ENCODE measurements at regions not wholly inside any gene's neighbourhood (a gene's known extent, or its start where the extent isn't known, plus 50 kb on each side); places are given as distances from the start of the nearest gene placed in this dataset.

DNA sequence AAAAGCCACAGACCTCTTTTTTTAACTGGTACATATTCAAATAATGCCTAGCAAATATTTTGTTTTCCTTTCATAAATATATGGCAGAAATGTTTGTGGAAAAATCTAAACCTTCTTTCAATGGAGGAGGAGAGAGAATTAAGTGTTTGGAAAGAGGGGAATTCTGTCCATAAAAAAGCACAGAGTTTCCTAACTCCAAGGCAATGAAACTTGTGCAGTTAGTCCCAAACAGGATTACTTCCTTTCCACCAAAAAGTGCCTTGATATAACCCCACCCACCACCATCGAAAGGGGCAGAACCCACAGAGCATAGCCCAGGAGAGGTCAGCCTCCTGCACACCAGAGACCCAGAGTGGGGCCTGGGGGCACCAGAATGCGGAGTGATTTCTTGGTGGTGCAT lies 106.3 kb downstream of the OGFRL1 start:
- DNase-seq = no peak
- H3K36me3 ChIP-seq = peaks cover 0 to 11% (median 0%) of the 10 kb centered on the region in 4 donors
- H3K4me1 ChIP-seq = peaks cover 0 to 43% (median 36%) of the 10 kb centered on the region in 4 donors
- intact Hi-C loops (cut with DNase I) = no loop called here
- 65 to 69% methylated on average over 2 of the region's 2 CpGs for WGBS, 2 donors
- H3K27me3 ChIP-seq = no peaks in the 10 kb centered on the region
- no peak overlapping the region for H3K4me3 ChIP-seq
- H3K27ac ChIP-seq = peak overlapping the region; percentile 23 to 62 (median 52)
- no peaks in the 10 kb centered on the region for H3K9me3 ChIP-seq
- no peak for TF ChIP-seq POLR2AphosphoS5 (IDR thresholded peaks at IDR 0.05)
- TF ChIP-seq POLR2A (IDR thresholded peaks at IDR 0.05) = no peak
- no peak for TF ChIP-seq EP300 (IDR thresholded peaks at IDR 0.05)
- TF ChIP-seq CTCF (IDR thresholded peaks at IDR 0.05) = no peak

DNA sequence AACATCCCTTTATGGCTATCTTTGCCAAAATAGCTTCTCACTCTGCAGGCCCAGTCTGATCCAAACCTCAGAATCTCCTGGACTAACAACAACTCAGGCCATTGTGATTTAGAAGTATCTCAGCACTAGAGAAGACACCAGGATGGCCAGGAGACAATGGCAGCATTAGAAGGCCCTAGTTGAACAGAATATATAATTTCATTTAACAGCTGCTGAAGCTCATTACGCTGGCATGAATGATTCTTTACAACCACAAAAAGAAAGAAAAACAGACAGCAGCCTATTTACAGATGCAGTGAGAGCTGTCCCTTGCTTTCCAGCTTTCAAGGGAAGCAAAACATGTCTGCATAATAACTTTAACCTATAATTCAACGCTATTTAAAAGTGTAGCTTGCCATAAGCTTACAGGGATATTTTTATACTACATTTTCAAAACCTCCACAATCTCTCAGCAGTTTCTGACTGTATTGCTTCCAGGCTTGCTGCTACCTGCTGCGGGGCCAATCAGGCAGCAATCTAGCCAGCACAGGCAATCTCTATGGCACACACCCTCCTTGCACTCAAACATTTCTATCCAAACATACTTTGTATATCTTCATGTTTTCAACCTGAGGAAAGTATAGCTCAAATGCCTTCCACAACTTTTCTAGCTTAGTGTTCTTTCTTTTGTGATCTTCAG lies 107.3 kb downstream of the OGFRL1 start:
- no peak for TF ChIP-seq POLR2A (IDR thresholded peaks at IDR 0.05)
- no peak for TF ChIP-seq EP300 (IDR thresholded peaks at IDR 0.05)
- no peak for TF ChIP-seq POLR2AphosphoS5 (IDR thresholded peaks at IDR 0.05)
- TF ChIP-seq CTCF (IDR thresholded peaks at IDR 0.05) = no peak
- 52 to 77% methylated on average over 3 of the region's 3 CpGs for WGBS, 2 donors
- H3K27me3 ChIP-seq = no peaks in the 10 kb centered on the region
- H3K4me1 ChIP-seq = peaks cover 0 to 49% (median 37%) of the 10 kb centered on the region in 4 donors
- DNase-seq = no peak
- intact Hi-C loops (cut with DNase I) = no loop called here
- H3K4me3 ChIP-seq = no peak overlapping the region
- peak overlapping the region in 3 of 4 donors; percentile 26 to 62 (median 54) for H3K27ac ChIP-seq
- H3K9me3 ChIP-seq = no peaks in the 10 kb centered on the region
- peaks cover 0 to 11% (median 0%) of the 10 kb centered on the region in 4 donors for H3K36me3 ChIP-seq

DNA sequence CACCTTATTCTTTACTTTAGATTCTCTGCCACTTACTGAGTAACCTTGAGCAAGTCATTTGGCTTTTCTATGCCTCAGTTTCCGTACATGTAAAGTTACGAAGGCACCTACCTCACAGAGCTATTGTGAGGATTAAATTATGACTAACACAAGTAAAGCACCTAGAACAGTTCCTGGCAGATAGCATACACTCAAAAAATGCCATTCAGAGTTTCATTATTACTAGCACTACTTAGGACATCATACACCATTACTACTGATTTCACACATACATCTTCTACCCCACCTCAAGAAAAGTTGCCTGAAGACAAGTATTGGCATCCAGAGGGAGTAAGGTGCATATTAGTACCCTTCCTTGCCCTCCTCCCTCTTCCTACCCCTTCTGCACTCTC lies 107.8 kb downstream of the OGFRL1 start:
- TF ChIP-seq POLR2A (IDR thresholded peaks at IDR 0.05) = no peak
- TF ChIP-seq CTCF (IDR thresholded peaks at IDR 0.05) = no peak
- TF ChIP-seq POLR2AphosphoS5 (IDR thresholded peaks at IDR 0.05) = no peak
- no peak for TF ChIP-seq EP300 (IDR thresholded peaks at IDR 0.05)
- H3K27ac ChIP-seq = peak overlapping the region in 2 of 4 donors; percentile 54 to 62
- H3K4me3 ChIP-seq = no peak overlapping the region
- H3K9me3 ChIP-seq = no peaks in the 10 kb centered on the region
- peaks cover 0 to 11% (median 0%) of the 10 kb centered on the region in 4 donors for H3K36me3 ChIP-seq
- intact Hi-C loops (cut with DNase I) = no loop called here
- DNase-seq = no peak
- H3K27me3 ChIP-seq = no peaks in the 10 kb centered on the region
- H3K4me1 ChIP-seq = peaks cover 0 to 54% (median 37%) of the 10 kb centered on the region in 4 donors
- 85% methylated on average over 2 of the region's 2 CpGs for WGBS, 2 donors

DNA sequence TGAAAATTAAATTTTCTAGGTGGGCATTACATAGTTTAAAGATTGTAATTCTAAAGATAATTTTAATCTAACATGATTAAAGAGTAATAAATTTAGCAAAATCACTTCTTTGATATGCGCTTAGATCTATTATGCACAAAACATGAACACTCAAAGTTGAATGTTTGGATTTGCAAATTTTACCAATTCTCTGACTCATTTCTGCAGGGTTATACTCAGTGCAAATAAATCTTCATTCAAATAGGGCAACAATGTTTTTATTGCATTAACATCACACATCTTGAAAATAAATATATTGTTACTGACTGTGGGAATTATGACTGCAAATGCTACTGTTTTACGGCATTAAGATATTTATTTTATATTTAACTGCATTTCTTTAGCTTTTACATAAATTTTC lies 110.7 kb downstream of the OGFRL1 start:
- Histone ChIP-seq H3K27ac (no peak overlapping the region), H3K4me3 (no peak overlapping the region), H3K9me3 (no peaks in the 10 kb centered on the region), H3K27me3 (no peaks in the 10 kb centered on the region), H3K4me1 (peaks cover 0 to 64% (median 29%) of the 10 kb centered on the region in 4 donors), H3K36me3 (peaks cover 0 to 11% (median 0%) of the 10 kb centered on the region in 4 donors)
- WGBS, 2 donors = 94 to 95% methylated on average over 2 of the region's 2 CpGs
- DNase-seq = no peak
- intact Hi-C loops (cut with DNase I) = no loop called here
- no peak for TF ChIP-seq POLR2A (IDR thresholded peaks at IDR 0.05)

DNA sequence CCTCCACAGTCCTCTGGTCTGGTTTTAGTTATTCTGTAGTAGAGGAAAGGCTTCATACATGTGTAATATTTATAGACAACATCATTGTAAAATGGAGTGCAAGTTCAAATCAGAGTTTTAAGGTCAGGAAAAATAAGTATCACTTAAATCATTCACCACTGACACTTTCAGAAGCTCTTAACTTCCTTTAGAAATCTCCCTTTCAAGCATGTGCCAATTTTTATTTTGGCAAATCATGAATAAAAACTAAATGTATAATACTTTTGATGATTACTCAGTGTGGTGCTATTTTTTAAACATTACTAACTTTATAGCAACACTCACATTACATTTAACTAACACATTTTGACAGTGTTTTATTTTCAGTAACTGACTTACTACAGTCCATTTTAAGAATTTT lies 112.2 kb downstream of the OGFRL1 start:
- peaks cover 0 to 65% (median 22%) of the 10 kb centered on the region in 4 donors for H3K4me1 ChIP-seq
- H3K27me3 ChIP-seq = no peaks in the 10 kb centered on the region
- peaks cover 0 to 11% (median 0%) of the 10 kb centered on the region in 4 donors for H3K36me3 ChIP-seq
- DNase-seq = no peak
- intact Hi-C loops (cut with DNase I) = no loop called here
- TF ChIP-seq EP300 (IDR thresholded peaks at IDR 0.05) (no peak), POLR2A (IDR thresholded peaks at IDR 0.05) (no peak), CTCF (IDR thresholded peaks at IDR 0.05) (no peak), POLR2AphosphoS5 (IDR thresholded peaks at IDR 0.05) (no peak)
- no peaks in the 10 kb centered on the region for H3K9me3 ChIP-seq
- no peak overlapping the region for H3K4me3 ChIP-seq
- H3K27ac ChIP-seq = no peak overlapping the region
